ENCODE measurements at regions not wholly inside any gene's neighbourhood (a gene's known extent, or its start where the extent isn't known, plus 50 kb on each side); places are given as distances from the start of the nearest gene placed in this dataset.
"Not testable (repeated sequence)": the region's sequence is repeated elsewhere in the genome, so short reads cannot be mapped to it uniquely, and the experiment has no call there.

DNA sequence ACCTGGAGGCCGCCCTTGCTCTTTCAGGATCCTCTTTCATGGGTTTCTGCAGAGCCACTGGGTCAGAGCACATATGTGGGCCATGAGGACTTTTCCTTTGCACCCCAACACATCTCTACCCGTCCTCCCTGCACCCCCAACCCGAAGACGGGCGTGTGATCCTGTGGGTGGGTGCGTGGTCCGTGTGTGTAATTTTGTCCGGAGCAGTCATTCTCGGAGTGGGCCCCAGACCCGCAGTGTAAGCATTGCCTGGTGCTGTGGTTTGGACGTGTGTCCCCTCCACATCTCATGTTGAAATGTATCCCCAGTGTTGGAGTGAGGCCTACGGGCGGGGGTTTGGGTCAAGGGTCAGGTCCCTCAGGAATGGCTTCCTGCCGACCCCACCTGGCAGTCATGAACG is 203.9 kb upstream of the ZNF469 start:
- H3K9ac ChIP-seq (ENCODE audit: low read length); H3K36me3 ChIP-seq (ENCODE audit: control insufficient read depth, insufficient read depth, low read length); H3K18ac ChIP-seq (ENCODE audit: low read length); H2BK120ac ChIP-seq (ENCODE audit: low read depth, low read length); H3K23ac ChIP-seq (ENCODE audit: low read length); H4K8ac ChIP-seq (ENCODE audit: low read depth, low read length); H3K27ac ChIP-seq (ENCODE audit: low read depth, low read length); H3K4me1 ChIP-seq (ENCODE audit: control insufficient read depth, low read depth, low read length); H3K27me3 ChIP-seq (ENCODE audit: insufficient read depth, low read length, poor library complexity); H3K79me1 ChIP-seq (ENCODE audit: low read length); DNase-seq; H3K79me2 ChIP-seq (ENCODE audit: control insufficient read depth, insufficient read depth, low read length); H3K4me3 ChIP-seq (ENCODE audit: low read length); H4K5ac ChIP-seq (ENCODE audit: low read length); H3K4me2 ChIP-seq (ENCODE audit: low read length); H3K56ac ChIP-seq (ENCODE audit: low read length); H2BK15ac ChIP-seq (replicated peaks; ENCODE audit: low read depth); H2BK5ac ChIP-seq (ENCODE audit: low read length); H3K4ac ChIP-seq (ENCODE audit: low read depth, low read length); H2AK5ac ChIP-seq (ENCODE audit: low read length): not testable (repeated sequence)
- whole genome bisulfite sequencing (ENCODE audit: extremely low coverage, insufficient coverage, low lambda C conversion rate): no CpG with 5 or more reads among the region's 15 CpGs

DNA sequence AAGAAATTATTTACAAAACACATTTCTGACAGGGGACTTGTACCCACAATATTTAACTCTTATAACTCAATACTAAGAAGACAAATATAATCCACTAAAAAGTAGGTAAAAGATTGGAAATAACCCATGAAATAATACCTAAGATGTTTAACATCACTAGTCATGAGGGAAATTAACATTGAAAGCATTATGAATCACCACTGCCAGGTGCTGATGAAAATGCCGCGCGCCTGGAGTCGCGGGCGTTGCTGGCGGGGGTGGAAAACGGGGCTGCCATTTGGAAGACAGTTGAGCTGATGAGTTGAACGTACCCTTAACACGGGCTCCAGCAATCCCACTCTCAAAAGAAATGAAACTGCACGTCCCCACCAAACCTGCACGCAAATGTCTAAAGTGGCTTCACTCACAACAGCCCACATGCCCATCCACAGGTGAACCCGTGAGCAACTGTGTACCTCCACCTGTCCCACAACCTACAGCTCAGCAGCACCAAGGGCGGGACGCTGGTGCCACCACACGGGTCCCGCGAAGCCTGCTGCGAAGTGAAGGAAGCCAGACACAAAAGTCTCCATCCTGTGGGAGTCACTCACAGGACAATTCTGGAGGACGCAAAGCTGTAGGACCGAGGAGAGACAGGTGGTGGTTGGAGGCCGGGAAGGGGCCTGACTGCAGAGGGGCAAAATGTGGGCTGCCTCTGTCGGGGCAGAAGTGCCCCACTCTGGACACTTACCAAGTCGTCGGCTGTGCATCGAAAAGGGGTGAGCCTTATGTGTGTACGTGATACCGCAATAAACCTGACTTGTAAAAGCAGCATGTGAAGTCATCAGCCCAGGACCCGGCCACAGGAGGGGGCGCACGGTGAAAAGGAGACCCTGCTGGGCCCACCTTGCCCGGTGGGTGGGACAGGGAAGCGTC is 199.5 kb upstream of the ZNF469 start:
- H4K5ac ChIP-seq (ENCODE audit: low read length); H3K4me1 ChIP-seq (ENCODE audit: control insufficient read depth, low read depth, low read length); H3K79me2 ChIP-seq (ENCODE audit: control insufficient read depth, insufficient read depth, low read length); H3K79me1 ChIP-seq (ENCODE audit: low read length); H2BK15ac ChIP-seq (replicated peaks; ENCODE audit: low read depth); DNase-seq; H3K36me3 ChIP-seq (ENCODE audit: control insufficient read depth, insufficient read depth, low read length); H3K56ac ChIP-seq (ENCODE audit: low read length); H2BK120ac ChIP-seq (ENCODE audit: low read depth, low read length); H3K27me3 ChIP-seq (ENCODE audit: insufficient read depth, low read length, poor library complexity); H3K4me3 ChIP-seq (ENCODE audit: low read length); H3K4ac ChIP-seq (ENCODE audit: low read depth, low read length); H3K4me2 ChIP-seq (ENCODE audit: low read length); H2BK5ac ChIP-seq (ENCODE audit: low read length); H3K18ac ChIP-seq (ENCODE audit: low read length); H2AK5ac ChIP-seq (ENCODE audit: low read length); H4K8ac ChIP-seq (ENCODE audit: low read depth, low read length); H3K27ac ChIP-seq (ENCODE audit: low read depth, low read length); H3K9ac ChIP-seq (ENCODE audit: low read length); H3K23ac ChIP-seq (ENCODE audit: low read length): not testable (repeated sequence)
- no CpG with 5 or more reads among the region's 33 CpGs for WGBS (ENCODE audit: extremely low coverage, insufficient coverage, low lambda C conversion rate)

DNA sequence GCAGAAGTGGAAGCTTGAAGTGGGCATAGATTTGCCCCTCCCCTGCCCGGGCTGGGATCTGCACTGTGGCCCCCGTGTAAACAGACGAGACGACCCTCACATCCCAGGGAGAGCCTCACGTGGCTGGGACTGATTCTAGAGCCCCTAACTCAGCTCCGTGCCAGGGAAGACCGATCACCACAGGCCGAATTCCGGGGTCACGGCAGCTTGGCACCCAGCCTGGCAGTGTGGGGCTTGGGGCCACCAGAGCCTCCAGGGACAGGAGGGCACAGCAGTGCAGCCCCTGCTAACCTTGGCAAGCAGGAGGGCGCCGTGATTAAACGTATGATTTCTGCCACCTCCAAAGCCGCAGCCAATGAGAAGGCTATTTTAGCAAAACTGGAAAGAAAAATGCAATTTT is 198.7 kb upstream of the ZNF469 start:
- H3K36me3 ChIP-seq (ENCODE audit: control insufficient read depth, insufficient read depth, low read length); H3K4me1 ChIP-seq (ENCODE audit: control insufficient read depth, low read depth, low read length); H3K4me3 ChIP-seq (ENCODE audit: low read length); H3K27me3 ChIP-seq (ENCODE audit: insufficient read depth, low read length, poor library complexity); H4K8ac ChIP-seq (ENCODE audit: low read depth, low read length); H2BK15ac ChIP-seq (replicated peaks; ENCODE audit: low read depth); H3K23ac ChIP-seq (ENCODE audit: low read length); H3K27ac ChIP-seq (ENCODE audit: low read depth, low read length); H3K9ac ChIP-seq (ENCODE audit: low read length); H3K4ac ChIP-seq (ENCODE audit: low read depth, low read length); H2BK120ac ChIP-seq (ENCODE audit: low read depth, low read length); H2AK5ac ChIP-seq (ENCODE audit: low read length); H3K56ac ChIP-seq (ENCODE audit: low read length); DNase-seq; H3K18ac ChIP-seq (ENCODE audit: low read length); H2BK5ac ChIP-seq (ENCODE audit: low read length); H3K79me1 ChIP-seq (ENCODE audit: low read length); H4K5ac ChIP-seq (ENCODE audit: low read length); H3K79me2 ChIP-seq (ENCODE audit: control insufficient read depth, insufficient read depth, low read length); H3K4me2 ChIP-seq (ENCODE audit: low read length): not testable (repeated sequence)
- no CpG with 5 or more reads among the region's 14 CpGs for whole genome bisulfite sequencing (ENCODE audit: extremely low coverage, insufficient coverage, low lambda C conversion rate)

DNA sequence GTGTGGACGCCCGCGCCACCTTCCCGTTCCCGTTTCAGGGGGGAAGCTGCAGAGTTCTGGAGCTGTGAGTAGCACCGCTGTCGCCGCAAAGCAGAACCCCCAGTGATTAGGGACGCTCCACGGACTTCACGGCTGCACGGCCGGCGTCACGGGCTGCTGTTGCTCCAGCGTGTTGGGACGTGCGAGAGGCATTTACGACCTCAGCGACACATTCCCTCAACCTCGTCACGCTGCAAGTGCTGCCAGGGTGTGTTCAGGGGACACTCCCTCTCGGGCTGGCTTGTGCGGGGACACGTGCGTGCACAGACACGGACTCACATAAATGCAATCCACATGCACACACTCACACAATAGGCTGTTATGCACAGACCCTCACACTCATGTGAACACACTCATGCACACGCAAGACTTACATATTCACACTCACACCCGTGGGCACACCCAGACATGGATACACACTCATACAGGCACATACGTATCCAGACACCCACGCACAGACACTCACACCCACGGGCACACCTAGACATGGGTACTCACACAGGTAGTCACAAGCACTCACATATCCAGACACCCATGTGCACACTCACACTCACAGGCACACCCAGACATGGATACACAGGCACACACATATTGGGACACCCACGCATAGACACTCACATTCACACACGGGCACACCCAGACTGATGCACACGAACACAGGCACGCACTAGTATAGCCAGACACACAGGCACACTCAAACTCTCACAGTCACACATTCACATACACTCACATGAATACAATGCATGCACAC is 198.0 kb upstream of the ZNF469 start:
- not testable (repeated sequence) for H3K18ac ChIP-seq (ENCODE audit: low read length); H3K4me1 ChIP-seq (ENCODE audit: control insufficient read depth, low read depth, low read length); H2BK120ac ChIP-seq (ENCODE audit: low read depth, low read length); H3K79me2 ChIP-seq (ENCODE audit: control insufficient read depth, insufficient read depth, low read length); H2BK5ac ChIP-seq (ENCODE audit: low read length); H3K9ac ChIP-seq (ENCODE audit: low read length); H3K79me1 ChIP-seq (ENCODE audit: low read length); H4K8ac ChIP-seq (ENCODE audit: low read depth, low read length); H3K4ac ChIP-seq (ENCODE audit: low read depth, low read length); H3K56ac ChIP-seq (ENCODE audit: low read length); H3K36me3 ChIP-seq (ENCODE audit: control insufficient read depth, insufficient read depth, low read length); H2BK15ac ChIP-seq (replicated peaks; ENCODE audit: low read depth); H3K4me2 ChIP-seq (ENCODE audit: low read length); H4K5ac ChIP-seq (ENCODE audit: low read length); DNase-seq; H3K23ac ChIP-seq (ENCODE audit: low read length); H2AK5ac ChIP-seq (ENCODE audit: low read length); H3K27me3 ChIP-seq (ENCODE audit: insufficient read depth, low read length, poor library complexity); H3K27ac ChIP-seq (ENCODE audit: low read depth, low read length); H3K4me3 ChIP-seq (ENCODE audit: low read length)
- no CpG with 5 or more reads among the region's 36 CpGs for WGBS (ENCODE audit: extremely low coverage, insufficient coverage, low lambda C conversion rate)

DNA sequence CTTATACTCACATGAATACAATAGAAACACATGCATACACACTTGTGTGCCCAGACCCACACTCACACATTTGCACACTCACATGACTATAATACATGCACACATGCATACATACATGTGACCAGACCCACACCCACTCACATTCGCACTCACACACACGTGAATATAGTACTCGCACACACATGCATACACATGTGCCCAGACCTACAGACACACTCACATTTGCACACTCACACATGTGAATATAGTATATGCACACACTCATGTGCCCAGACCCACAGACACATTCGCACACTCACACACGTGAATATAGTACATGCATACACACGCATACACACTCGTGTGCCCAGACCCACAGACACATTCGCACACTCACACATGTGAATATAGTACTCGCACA is 197.4 kb upstream of the ZNF469 start:
- not testable (repeated sequence) for DNase-seq; H3K4me2 ChIP-seq (ENCODE audit: low read length); H2BK5ac ChIP-seq (ENCODE audit: low read length); H2BK120ac ChIP-seq (ENCODE audit: low read depth, low read length); H3K4ac ChIP-seq (ENCODE audit: low read depth, low read length); H4K8ac ChIP-seq (ENCODE audit: low read depth, low read length); H2BK15ac ChIP-seq (replicated peaks; ENCODE audit: low read depth); H3K56ac ChIP-seq (ENCODE audit: low read length); H2AK5ac ChIP-seq (ENCODE audit: low read length); H4K5ac ChIP-seq (ENCODE audit: low read length); H3K4me1 ChIP-seq (ENCODE audit: control insufficient read depth, low read depth, low read length); H3K18ac ChIP-seq (ENCODE audit: low read length); H3K79me1 ChIP-seq (ENCODE audit: low read length); H3K9ac ChIP-seq (ENCODE audit: low read length); H3K23ac ChIP-seq (ENCODE audit: low read length); H3K79me2 ChIP-seq (ENCODE audit: control insufficient read depth, insufficient read depth, low read length); H3K4me3 ChIP-seq (ENCODE audit: low read length); H3K27ac ChIP-seq (ENCODE audit: low read depth, low read length); H3K27me3 ChIP-seq (ENCODE audit: insufficient read depth, low read length, poor library complexity); H3K36me3 ChIP-seq (ENCODE audit: control insufficient read depth, insufficient read depth, low read length)
- WGBS (ENCODE audit: extremely low coverage, insufficient coverage, low lambda C conversion rate): no CpG with 5 or more reads among the region's 9 CpGs
